ENCODE measurements at regions not wholly inside any gene's neighbourhood (a gene's known extent, or its start where the extent isn't known, plus 50 kb on each side); places are given as distances from the start of the nearest gene placed in this dataset.

DNA sequence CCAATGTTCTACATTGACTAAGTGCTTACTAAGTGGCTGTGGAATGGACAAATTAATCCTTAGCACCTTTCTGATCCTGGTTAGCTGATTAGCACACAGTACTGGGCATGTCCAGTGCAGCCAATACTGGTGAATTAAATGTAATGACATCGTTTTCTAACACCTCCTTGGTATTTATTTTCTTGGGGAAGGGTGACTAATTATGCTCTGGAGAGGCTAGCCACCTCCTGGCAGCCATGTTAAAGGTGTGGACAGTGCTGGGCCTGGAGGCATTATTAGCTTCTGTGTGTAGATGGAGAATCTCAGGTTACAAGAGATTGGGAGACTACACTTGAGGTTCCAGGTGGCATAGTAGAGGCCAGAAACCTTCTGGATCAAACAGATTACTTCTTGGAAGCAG, 230.9 kb upstream of the DDHD1 start:
- 83% methylated on average over 1 of the region's 1 CpG for WGBS (ENCODE audit: insufficient coverage)
- no peaks in the 10 kb centered on the region for H3K4me1 ChIP-seq (ENCODE audit: control insufficient read depth, insufficient read depth, low read length)
- no peaks in the 10 kb centered on the region for H3K36me3 ChIP-seq (ENCODE audit: control insufficient read depth, insufficient read depth, low read length)
- H3K27ac ChIP-seq (ENCODE audit: low read length) = no peak overlapping the region
- no peak for DNase-seq
- H3K9me3 ChIP-seq (replicated peaks; ENCODE audit: control insufficient read depth, low read depth, low read length) = no peaks in the 10 kb centered on the region
- H3K4me3 ChIP-seq (ENCODE audit: low read length) = no peak overlapping the region
- no peaks in the 10 kb centered on the region for H3K27me3 ChIP-seq (ENCODE audit: control insufficient read depth, insufficient read depth, low read length)

DNA sequence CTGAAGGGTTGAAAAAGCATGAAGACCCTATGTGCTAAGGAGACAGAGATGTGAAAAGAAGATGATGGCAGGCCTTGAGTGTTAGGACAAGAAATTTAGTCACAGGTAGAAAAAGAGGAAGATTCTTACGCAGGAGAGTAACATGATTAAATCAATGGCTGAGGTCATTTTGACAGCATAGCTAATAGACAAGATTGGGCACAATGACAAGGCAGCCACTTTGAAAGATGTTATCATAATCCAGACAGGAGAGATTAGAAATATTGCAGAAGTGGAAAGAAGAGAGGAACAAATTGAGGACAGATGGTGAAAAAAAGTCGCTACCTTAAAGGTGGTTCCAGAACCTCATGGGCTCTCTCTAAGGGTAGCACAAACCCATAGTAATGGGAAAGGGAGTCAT, 228.8 kb upstream of the DDHD1 start:
- 91% methylated on average over 2 of the region's 2 CpGs for WGBS (ENCODE audit: insufficient coverage)
- Histone ChIP-seq H3K4me3 (ENCODE audit: low read length) (no peak overlapping the region), H3K9me3 (replicated peaks; ENCODE audit: control insufficient read depth, low read depth, low read length) (no peaks in the 10 kb centered on the region), H3K27ac (ENCODE audit: low read length) (no peak overlapping the region), H3K27me3 (ENCODE audit: control insufficient read depth, insufficient read depth, low read length) (no peaks in the 10 kb centered on the region), H3K36me3 (ENCODE audit: control insufficient read depth, insufficient read depth, low read length) (no peaks in the 10 kb centered on the region), H3K4me1 (ENCODE audit: control insufficient read depth, insufficient read depth, low read length) (no peaks in the 10 kb centered on the region)
- no peak for DNase-seq

DNA sequence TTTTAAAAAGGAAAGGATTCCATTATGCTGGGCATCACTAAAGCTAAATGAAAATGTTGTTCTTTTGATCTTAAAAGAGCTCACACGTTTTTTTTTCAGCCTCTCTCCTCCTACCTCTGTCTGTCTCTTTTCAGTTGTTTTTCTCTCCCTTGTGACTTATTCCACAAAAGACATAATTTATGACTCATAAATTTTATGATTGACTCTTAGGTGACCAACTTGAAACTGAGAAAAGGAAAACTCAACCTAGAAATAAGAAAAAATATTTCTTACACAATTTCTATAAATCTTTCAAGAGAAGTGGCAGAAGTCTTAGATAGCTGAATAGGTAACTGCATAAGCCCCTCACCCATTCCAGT, 227.7 kb upstream of the DDHD1 start:
- Histone ChIP-seq H3K27ac (ENCODE audit: low read length) (no peak overlapping the region), H3K27me3 (ENCODE audit: control insufficient read depth, insufficient read depth, low read length) (no peaks in the 10 kb centered on the region), H3K4me1 (ENCODE audit: control insufficient read depth, insufficient read depth, low read length) (no peaks in the 10 kb centered on the region), H3K36me3 (ENCODE audit: control insufficient read depth, insufficient read depth, low read length) (no peaks in the 10 kb centered on the region), H3K4me3 (ENCODE audit: low read length) (no peak overlapping the region), H3K9me3 (replicated peaks; ENCODE audit: control insufficient read depth, low read depth, low read length) (no peaks in the 10 kb centered on the region)
- no peak for DNase-seq
- no CpG with 5 or more reads among the region's 1 CpG for whole genome bisulfite sequencing (ENCODE audit: insufficient coverage)

DNA sequence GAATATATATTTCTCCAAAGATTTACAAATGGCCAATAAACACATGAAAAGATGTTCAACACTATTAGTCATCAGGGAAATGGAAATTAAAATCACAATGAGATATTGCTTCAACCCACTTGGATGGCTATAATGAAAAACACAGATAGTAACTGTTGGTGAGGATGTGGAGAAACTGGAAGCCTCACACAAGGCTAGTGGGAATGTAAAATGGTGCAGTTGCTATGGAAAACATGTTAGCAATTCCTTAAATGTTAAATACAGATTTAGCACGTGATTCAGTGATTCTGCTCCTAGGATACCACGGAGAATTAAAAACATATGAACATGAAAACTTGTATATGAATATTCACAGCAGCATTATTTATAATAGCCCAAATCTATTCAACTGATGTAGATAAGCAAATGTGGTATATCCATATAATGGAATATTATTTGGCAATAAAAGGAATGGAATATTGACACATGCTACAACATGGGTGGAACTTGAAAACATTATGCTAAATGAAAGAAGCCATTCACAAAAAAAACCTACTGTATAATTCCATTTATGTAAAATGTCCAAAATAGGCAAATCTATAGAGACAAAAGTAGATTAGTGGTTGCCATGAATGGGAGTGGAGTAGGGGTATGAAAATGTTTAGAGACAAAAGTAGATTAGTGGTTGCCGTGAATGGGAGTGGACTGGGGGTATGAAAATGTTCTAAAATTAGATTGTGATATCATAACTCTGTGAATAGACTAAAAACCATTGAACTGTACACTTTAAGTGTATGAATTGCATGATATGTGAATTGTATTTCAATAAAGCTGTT, 227.1 kb upstream of the DDHD1 start:
- Histone ChIP-seq H3K27ac (ENCODE audit: low read length) (no peak overlapping the region), H3K9me3 (replicated peaks; ENCODE audit: control insufficient read depth, low read depth, low read length) (no peaks in the 10 kb centered on the region), H3K4me3 (ENCODE audit: low read length) (no peak overlapping the region), H3K36me3 (ENCODE audit: control insufficient read depth, insufficient read depth, low read length) (no peaks in the 10 kb centered on the region), H3K27me3 (ENCODE audit: control insufficient read depth, insufficient read depth, low read length) (no peaks in the 10 kb centered on the region), H3K4me1 (ENCODE audit: control insufficient read depth, insufficient read depth, low read length) (no peaks in the 10 kb centered on the region)
- DNase-seq = no peak
- no CpG with 5 or more reads among the region's 3 CpGs for WGBS (ENCODE audit: insufficient coverage)

DNA sequence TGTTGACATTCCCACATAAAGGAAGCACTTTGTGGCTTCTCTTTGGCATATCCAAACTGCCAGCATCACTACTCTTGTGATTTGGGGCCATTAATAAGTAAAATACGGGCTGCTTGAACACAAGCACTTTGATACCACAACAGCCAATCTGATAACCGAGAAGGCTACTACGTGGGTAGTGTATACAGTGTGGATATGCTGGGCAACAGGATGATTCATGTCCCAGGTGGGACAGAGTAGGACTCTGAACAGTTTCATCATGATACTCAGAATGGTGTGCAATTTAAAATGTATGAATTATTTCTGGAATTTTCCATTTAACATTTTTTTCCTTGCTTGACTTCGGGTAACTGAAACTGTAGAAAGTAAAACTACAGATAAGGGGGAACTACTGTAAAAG, 225.0 kb upstream of the DDHD1 start:
- H3K4me3 ChIP-seq (ENCODE audit: low read length) = no peak overlapping the region
- WGBS (ENCODE audit: insufficient coverage) = no CpG with 5 or more reads among the region's 4 CpGs
- H3K27me3 ChIP-seq (ENCODE audit: control insufficient read depth, insufficient read depth, low read length) = no peaks in the 10 kb centered on the region
- DNase-seq = no peak
- no peaks in the 10 kb centered on the region for H3K4me1 ChIP-seq (ENCODE audit: control insufficient read depth, insufficient read depth, low read length)
- no peak overlapping the region for H3K27ac ChIP-seq (ENCODE audit: low read length)
- H3K9me3 ChIP-seq (replicated peaks; ENCODE audit: control insufficient read depth, low read depth, low read length) = no peaks in the 10 kb centered on the region
- H3K36me3 ChIP-seq (ENCODE audit: control insufficient read depth, insufficient read depth, low read length) = no peaks in the 10 kb centered on the region

- H3K4me1 ChIP-seq (ENCODE audit: control insufficient read depth, insufficient read depth, low read length) = no peaks in the 10 kb centered on the region
- H3K27ac ChIP-seq (ENCODE audit: low read length) = no peak overlapping the region
- no peaks in the 10 kb centered on the region for H3K27me3 ChIP-seq (ENCODE audit: control insufficient read depth, insufficient read depth, low read length)
- DNase-seq = peak; percentile 42
- no peak overlapping the region for H3K4me3 ChIP-seq (ENCODE audit: low read length)
- WGBS (ENCODE audit: insufficient coverage) = no CpG with 5 or more reads among the region's 2 CpGs
- H3K36me3 ChIP-seq (ENCODE audit: control insufficient read depth, insufficient read depth, low read length) = no peaks in the 10 kb centered on the region
- no peaks in the 10 kb centered on the region for H3K9me3 ChIP-seq (replicated peaks; ENCODE audit: control insufficient read depth, low read depth, low read length)
Observed at GRCh38 chr14:53376064-53376463, 222.9 kb upstream of the DDHD1 start.

- WGBS (ENCODE audit: insufficient coverage) = 19% methylated on average over 2 of the region's 3 CpGs
- Histone ChIP-seq H3K36me3 (ENCODE audit: control insufficient read depth, insufficient read depth, low read length) (no peaks in the 10 kb centered on the region), H3K27ac (ENCODE audit: low read length) (no peak overlapping the region), H3K9me3 (replicated peaks; ENCODE audit: control insufficient read depth, low read depth, low read length) (no peaks in the 10 kb centered on the region), H3K4me1 (ENCODE audit: control insufficient read depth, insufficient read depth, low read length) (no peaks in the 10 kb centered on the region), H3K27me3 (ENCODE audit: control insufficient read depth, insufficient read depth, low read length) (no peaks in the 10 kb centered on the region), H3K4me3 (ENCODE audit: low read length) (no peak overlapping the region)
- peak; percentile 79 for DNase-seq
Observed at GRCh38 chr14:53375599-53375998, 222.5 kb upstream of the DDHD1 start.

DNA sequence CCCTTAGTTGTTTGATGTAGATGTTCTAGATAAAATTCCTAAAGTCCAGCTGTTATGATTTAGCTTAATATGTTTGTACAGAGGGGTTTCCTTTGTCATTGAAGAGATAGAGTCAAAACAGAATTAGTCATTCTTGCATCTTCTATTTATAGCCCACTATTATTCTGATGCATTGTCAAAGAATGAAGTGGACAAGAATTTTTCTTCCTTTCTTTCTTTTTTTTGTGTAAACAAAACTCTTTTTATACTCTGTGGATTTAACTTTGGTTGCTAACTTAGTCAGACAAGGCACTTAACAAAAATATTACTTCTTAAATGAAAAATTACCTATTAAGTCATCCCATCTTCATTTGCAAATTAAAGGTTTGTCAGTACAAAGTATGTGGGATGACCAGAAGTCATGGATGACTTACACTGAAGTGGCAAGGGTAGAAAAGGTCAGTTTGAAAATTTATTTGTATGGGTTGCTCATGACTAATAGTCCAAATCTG, 215.6 kb upstream of the DDHD1 start:
- peak; percentile 82 for DNase-seq
- peaks cover 7% of the 10 kb centered on the region for H3K4me1 ChIP-seq (ENCODE audit: control insufficient read depth, insufficient read depth, low read length)
- peak overlapping the region; percentile 84 for H3K27ac ChIP-seq (ENCODE audit: low read length)
- H3K36me3 ChIP-seq (ENCODE audit: control insufficient read depth, insufficient read depth, low read length) = no peaks in the 10 kb centered on the region
- H3K27me3 ChIP-seq (ENCODE audit: control insufficient read depth, insufficient read depth, low read length) = no peaks in the 10 kb centered on the region
- H3K4me3 ChIP-seq (ENCODE audit: low read length) = no peak overlapping the region
- no peaks in the 10 kb centered on the region for H3K9me3 ChIP-seq (replicated peaks; ENCODE audit: control insufficient read depth, low read depth, low read length)

GRCh38 chr14:53368066-53368465, 214.9 kb upstream of the DDHD1 start:
- Histone ChIP-seq H3K9me3 (replicated peaks; ENCODE audit: control insufficient read depth, low read depth, low read length) (no peaks in the 10 kb centered on the region), H3K36me3 (ENCODE audit: control insufficient read depth, insufficient read depth, low read length) (no peaks in the 10 kb centered on the region), H3K27me3 (ENCODE audit: control insufficient read depth, insufficient read depth, low read length) (no peaks in the 10 kb centered on the region), H3K27ac (ENCODE audit: low read length) (peak overlapping the region; percentile 84), H3K4me1 (ENCODE audit: control insufficient read depth, insufficient read depth, low read length) (peaks cover 7% of the 10 kb centered on the region), H3K4me3 (ENCODE audit: low read length) (no peak overlapping the region)
- DNase-seq = peak; percentile 83
- no CpG with 5 or more reads among the region's 4 CpGs for WGBS (ENCODE audit: insufficient coverage)

- WGBS (ENCODE audit: insufficient coverage) = 17% methylated on average over 1 of the region's 4 CpGs
- Histone ChIP-seq H3K27ac (ENCODE audit: low read length) (peak overlapping the region; percentile 84), H3K36me3 (ENCODE audit: control insufficient read depth, insufficient read depth, low read length) (no peaks in the 10 kb centered on the region), H3K9me3 (replicated peaks; ENCODE audit: control insufficient read depth, low read depth, low read length) (no peaks in the 10 kb centered on the region), H3K4me1 (ENCODE audit: control insufficient read depth, insufficient read depth, low read length) (peaks cover 7% of the 10 kb centered on the region), H3K27me3 (ENCODE audit: control insufficient read depth, insufficient read depth, low read length) (no peaks in the 10 kb centered on the region), H3K4me3 (ENCODE audit: low read length) (no peak overlapping the region)
- peak; percentile 96 for DNase-seq
Observed at GRCh38 chr14:53367644-53368026, 214.5 kb upstream of the DDHD1 start.
